ENCODE measurements at regions not wholly inside any gene's neighbourhood (a gene's known extent, or its start where the extent isn't known, plus 50 kb on each side); places are given as distances from the start of the nearest gene placed in this dataset.

DNA sequence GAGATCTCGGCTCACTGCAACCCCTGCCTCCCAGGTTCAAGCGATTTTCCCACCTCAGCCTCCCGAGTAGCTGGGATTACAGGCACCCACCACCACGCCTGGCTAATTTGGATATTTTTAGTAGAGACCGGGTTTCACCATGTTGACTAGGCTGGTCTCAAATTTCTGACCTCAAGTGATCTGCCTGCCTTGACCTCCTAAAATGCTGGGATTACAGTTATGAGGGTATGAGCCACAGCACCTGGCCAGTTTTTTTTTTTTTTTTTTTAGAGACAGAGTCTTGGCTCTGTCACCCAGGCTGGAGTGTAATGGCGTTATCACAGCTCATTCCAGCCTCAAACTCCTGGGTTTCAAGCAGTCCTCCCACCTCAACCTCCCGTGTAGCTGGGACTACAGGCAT is 54.9 kb upstream of the PRR5 start:
- TF ChIP-seq POLR2A (IDR thresholded peaks at IDR 0.05; ENCODE audit: low read length) (no peak), CTCF (IDR thresholded peaks at IDR 0.05) (no peak), CEBPB (IDR thresholded peaks at IDR 0.05) (no peak), KDM5A (IDR thresholded peaks at IDR 0.05) (no peak), KDM1A (IDR thresholded peaks at IDR 0.05; ENCODE audit: low read depth) (no peak), RFX5 (IDR thresholded peaks at IDR 0.05) (no peak), CBX8 (IDR thresholded peaks at IDR 0.05) (no peak), RAD21 (conservative IDR thresholded peaks at IDR 0.05 in 1 of 2, IDR thresholded peaks at IDR 0.05 in 1 of 2) (no peak), ESRRA (IDR thresholded peaks at IDR 0.05; ENCODE audit: borderline replicate concordance, low read length) (no peak), HOXA7 (CRISPR knock-in tag; IDR thresholded peaks at IDR 0.05) (no peak), MYC (IDR thresholded peaks at IDR 0.05; ENCODE audit: borderline replicate concordance, low read length) (no peak), PHF8 (IDR thresholded peaks at IDR 0.05; ENCODE audit: borderline replicate concordance, low read depth) (no peak)
- TF ChIP-seq, protein P1, sequence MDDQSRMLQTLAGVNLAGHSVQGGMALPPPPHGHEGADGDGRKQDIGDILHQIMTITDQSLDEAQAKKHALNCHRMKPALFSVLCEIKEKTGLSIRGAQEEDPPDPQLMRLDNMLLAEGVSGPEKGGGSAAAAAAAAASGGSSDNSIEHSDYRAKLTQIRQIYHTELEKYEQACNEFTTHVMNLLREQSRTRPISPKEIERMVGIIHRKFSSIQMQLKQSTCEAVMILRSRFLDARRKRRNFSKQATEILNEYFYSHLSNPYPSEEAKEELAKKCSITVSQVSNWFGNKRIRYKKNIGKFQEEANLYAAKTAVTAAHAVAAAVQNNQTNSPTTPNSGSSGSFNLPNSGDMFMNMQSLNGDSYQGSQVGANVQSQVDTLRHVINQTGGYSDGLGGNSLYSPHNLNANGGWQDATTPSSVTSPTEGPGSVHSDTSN (IDR thresholded peaks at IDR 0.05): no peak
